Astrocyte (in vitro differentiated cells and primary cell): ENCODE measurements at regions not wholly inside any gene's neighbourhood (a gene's known extent, or its start where the extent isn't known, plus 50 kb on each side); places are given as distances from the start of the nearest gene placed in this dataset.

Source experiments
- CTCF ChIP-seq: IDR thresholded peaks from 2 replicates; pipeline ENCODE4 v1.5.1; 2011; ENCODE audit warnings: low read depth, mild to moderate bottlenecking, inconsistent platforms, low read length, moderate library complexity; ENCODE audit not compliant: insufficient read depth
- EZH2 ChIP-seq: IDR thresholded peaks from 2 replicates; pipeline ENCODE4 v1.6.1; 2012; ENCODE audit warnings: mild to moderate bottlenecking, low read length, inconsistent platforms; ENCODE audit not compliant: insufficient read depth

GRCh38 chr13:38527140-38527539 lies 159.7 kb upstream of the FREM2 start:
- no peak for TF ChIP-seq CTCF
- no peak for TF ChIP-seq EZH2
